ENCODE measurements at regions not wholly inside any gene's neighbourhood (a gene's known extent, or its start where the extent isn't known, plus 50 kb on each side); places are given as distances from the start of the nearest gene placed in this dataset.

DNA sequence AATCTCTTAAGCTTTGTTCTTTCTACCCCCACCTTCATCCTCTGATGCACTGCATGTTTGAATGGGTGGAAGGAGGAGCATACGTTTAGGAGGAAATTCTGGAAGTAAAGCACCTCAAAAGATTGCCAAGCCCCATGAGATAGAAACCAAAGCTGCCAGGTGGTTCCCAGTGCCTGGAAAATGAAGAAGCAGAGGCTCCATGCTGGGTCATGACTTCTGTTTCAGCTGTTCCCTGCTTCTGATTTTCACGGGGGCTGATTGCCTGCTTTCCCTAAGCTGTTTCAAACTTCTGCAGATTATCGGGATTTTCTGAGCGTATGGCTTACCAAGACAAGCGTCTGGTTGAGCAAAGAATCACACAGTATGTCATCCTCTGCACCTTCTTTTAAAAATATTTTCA is 87.5 kb upstream of the SYNDIG1 start:
- TF ChIP-seq, protein P1, sequence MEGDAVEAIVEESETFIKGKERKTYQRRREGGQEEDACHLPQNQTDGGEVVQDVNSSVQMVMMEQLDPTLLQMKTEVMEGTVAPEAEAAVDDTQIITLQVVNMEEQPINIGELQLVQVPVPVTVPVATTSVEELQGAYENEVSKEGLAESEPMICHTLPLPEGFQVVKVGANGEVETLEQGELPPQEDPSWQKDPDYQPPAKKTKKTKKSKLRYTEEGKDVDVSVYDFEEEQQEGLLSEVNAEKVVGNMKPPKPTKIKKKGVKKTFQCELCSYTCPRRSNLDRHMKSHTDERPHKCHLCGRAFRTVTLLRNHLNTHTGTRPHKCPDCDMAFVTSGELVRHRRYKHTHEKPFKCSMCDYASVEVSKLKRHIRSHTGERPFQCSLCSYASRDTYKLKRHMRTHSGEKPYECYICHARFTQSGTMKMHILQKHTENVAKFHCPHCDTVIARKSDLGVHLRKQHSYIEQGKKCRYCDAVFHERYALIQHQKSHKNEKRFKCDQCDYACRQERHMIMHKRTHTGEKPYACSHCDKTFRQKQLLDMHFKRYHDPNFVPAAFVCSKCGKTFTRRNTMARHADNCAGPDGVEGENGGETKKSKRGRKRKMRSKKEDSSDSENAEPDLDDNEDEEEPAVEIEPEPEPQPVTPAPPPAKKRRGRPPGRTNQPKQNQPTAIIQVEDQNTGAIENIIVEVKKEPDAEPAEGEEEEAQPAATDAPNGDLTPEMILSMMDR (IDR thresholded peaks at IDR 0.05) = no peak
- Histone ChIP-seq H3K36me3 (no peaks in the 10 kb centered on the region), H3K4me3 (no peak overlapping the region), H3K27me3 (replicated peaks; ENCODE audit: insufficient read depth) (no peaks in the 10 kb centered on the region), H3K9me3 (no peaks in the 10 kb centered on the region), H3K27ac (peak overlapping the region in 1 of 2 donors; percentile 27), H3K4me1 (ENCODE audit: control insufficient read depth in 1 of 2, low read depth in 2 of 2) (peaks cover 4 to 33% of the 10 kb centered on the region in 2 donors)
- no peak for DNase-seq (ENCODE audit: low spot score)
- ATAC-seq (ENCODE audit: insufficient number of reproducible peaks, low FRiP score, low read depth) = no peak

DNA sequence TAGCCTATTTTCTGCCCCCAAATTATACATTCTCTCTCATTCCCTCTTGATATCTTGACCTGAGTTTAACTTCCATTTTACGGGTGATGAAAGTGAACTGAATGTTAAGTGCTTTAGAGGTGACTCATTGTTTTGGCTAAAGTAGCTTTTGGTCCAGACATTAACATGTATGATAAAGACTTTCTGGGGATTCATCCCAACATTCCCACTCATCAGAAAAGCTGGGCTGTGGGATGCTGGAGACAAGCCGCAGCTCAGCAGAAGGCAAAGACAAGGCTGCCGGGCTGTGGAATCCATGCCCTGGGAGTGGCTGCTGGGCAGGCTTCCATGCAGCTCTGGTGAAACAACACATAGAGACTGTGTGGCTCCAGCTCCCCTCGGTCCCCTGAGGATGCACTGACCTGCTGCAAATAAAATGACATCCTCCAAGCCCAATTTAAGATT is 89.9 kb upstream of the SYNDIG1 start:
- Histone ChIP-seq H3K27ac (peak overlapping the region; percentile 56 to 65), H3K4me1 (ENCODE audit: control insufficient read depth in 1 of 2, low read depth in 2 of 2) (peaks cover 5 to 42% of the 10 kb centered on the region in 2 donors), H3K9me3 (no peaks in the 10 kb centered on the region), H3K27me3 (replicated peaks; ENCODE audit: insufficient read depth) (no peaks in the 10 kb centered on the region), H3K36me3 (no peaks in the 10 kb centered on the region), H3K4me3 (peak overlapping the region; percentile 46)
- peak; percentile 36 for ATAC-seq (ENCODE audit: insufficient number of reproducible peaks, low FRiP score, low read depth)
- DNase-seq (ENCODE audit: low spot score) = no peak
- TF ChIP-seq, protein P1 (IDR thresholded peaks at IDR 0.05) = no peak

DNA sequence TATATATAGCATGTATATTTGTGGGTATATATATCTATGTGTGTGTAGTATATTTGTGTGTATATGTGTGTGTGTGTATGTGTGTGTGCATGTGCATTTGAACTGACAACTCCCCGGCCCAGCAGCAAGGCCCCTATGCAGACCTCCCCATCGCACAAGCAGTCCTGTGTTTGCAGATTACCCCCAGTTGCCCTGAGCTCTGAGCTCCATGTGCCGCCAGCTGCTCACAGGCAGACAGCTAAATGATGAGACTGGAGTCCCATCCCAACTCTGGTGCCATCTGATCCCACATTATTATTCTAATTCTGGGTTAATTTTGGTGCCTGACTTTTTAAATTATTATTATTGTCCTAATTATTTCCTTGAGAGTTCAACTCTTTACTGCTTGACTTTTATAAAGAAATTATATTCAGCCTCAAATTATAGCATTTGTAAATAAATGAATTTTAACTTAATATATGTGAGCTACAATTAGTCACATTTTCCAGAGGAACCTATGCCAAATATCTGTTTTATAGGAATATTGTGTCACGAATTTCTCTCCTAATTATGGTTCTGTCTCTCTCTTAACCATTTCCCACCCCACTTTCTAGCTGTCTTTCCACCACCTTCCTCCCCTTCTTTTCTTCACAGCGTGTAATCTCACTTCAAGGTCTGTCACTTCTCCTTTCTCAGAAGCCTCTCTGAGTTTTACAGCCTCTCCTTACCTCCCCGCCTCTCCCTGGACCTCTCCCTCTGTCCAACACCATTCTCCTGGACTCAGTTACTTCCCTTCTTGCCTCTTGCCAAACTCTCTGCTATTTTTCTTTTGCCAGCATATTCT is 90.6 kb upstream of the SYNDIG1 start:
- no peak for DNase-seq (ENCODE audit: low spot score)
- H3K27ac ChIP-seq = peak overlapping the region; percentile 56 to 65

DNA sequence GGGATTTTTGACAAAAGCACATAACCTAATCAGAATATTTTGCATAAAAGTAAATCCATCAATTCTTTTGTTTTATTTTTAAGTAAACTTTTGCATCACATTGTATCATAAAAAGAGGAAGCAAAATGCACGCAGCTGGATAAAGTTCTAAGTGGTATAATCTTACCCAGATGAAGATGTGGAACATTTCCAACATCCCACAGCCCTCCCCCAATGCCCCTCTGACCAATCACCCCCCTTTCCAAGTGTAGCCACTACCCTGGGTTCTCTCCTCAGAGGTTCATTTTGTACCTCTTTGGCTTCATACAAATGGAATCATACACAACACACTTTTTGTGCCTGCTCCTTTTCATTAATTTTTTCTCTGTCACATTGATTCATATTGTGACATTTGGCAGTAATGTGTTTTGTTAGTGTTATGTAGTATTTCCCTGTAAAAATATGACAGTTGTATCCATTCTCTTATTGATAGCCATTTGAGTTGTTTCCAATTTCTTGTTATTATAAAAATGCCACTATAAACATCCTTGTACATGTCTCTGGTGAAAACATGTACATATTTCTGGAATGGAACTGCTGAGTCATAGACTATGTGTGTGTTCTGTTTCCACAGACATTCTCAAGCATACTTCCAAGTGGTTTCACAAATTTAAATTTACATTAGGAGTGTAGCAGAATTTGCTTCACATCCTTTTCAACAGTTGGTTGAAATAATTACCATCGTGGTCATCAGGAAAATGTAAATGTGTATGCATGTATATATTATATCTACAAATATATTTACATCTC is 92.9 kb upstream of the SYNDIG1 start:
- H3K27me3 ChIP-seq (replicated peaks; ENCODE audit: insufficient read depth) = no peaks in the 10 kb centered on the region
- no peak for ATAC-seq (ENCODE audit: insufficient number of reproducible peaks, low FRiP score, low read depth)
- H3K4me1 ChIP-seq (ENCODE audit: control insufficient read depth in 1 of 2, low read depth in 2 of 2) = peaks cover 5 to 26% of the 10 kb centered on the region in 2 donors
- no peaks in the 10 kb centered on the region for H3K36me3 ChIP-seq
- no peak for DNase-seq (ENCODE audit: low spot score)
- TF ChIP-seq, protein P1 (IDR thresholded peaks at IDR 0.05) = no peak
- H3K27ac ChIP-seq = no peak overlapping the region
- H3K9me3 ChIP-seq = no peaks in the 10 kb centered on the region
- H3K4me3 ChIP-seq = no peak overlapping the region

More for the DNA sequence above, 90.6 kb upstream of the SYNDIG1 start:
- H3K27me3 ChIP-seq (replicated peaks; ENCODE audit: insufficient read depth) = no peaks in the 10 kb centered on the region
- H3K9me3 ChIP-seq = no peaks in the 10 kb centered on the region
- H3K36me3 ChIP-seq = no peaks in the 10 kb centered on the region
- peak overlapping the region; percentile 46 for H3K4me3 ChIP-seq
- TF ChIP-seq, protein P1 (IDR thresholded peaks at IDR 0.05) = no peak
- H3K4me1 ChIP-seq (ENCODE audit: control insufficient read depth in 1 of 2, low read depth in 2 of 2) = peaks cover 5 to 42% of the 10 kb centered on the region in 2 donors
- ATAC-seq (ENCODE audit: insufficient number of reproducible peaks, low FRiP score, low read depth) = peak; percentile 15

DNA sequence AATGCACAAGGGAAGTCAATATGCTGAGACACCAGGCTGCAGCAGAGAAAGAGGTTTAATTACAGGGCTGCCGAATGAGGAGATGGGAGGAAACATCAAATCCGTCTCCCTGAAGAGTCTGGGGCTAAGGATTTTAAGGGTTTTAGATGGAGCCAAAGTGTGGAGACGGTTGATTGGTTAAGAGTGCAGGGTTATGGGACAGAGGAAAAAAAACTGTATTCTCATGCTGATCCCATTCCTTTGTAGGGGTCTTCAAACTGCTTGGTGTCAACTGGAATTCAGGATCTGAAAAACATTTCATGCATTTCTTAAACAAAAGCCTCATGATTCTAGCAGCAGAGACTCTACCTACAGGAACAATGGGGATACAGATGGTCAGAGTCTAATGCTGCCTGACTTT is 96.1 kb upstream of the SYNDIG1 start:
- Histone ChIP-seq H3K27ac (no peak overlapping the region), H3K9me3 (no peaks in the 10 kb centered on the region), H3K36me3 (no peaks in the 10 kb centered on the region), H3K4me1 (ENCODE audit: control insufficient read depth in 1 of 2, low read depth in 2 of 2) (peaks cover 5 to 12% of the 10 kb centered on the region in 2 donors), H3K4me3 (no peak overlapping the region), H3K27me3 (replicated peaks; ENCODE audit: insufficient read depth) (no peaks in the 10 kb centered on the region)
- ATAC-seq (ENCODE audit: insufficient number of reproducible peaks, low FRiP score, low read depth) = no peak
- no peak for DNase-seq (ENCODE audit: low spot score)
- TF ChIP-seq, protein P1 (IDR thresholded peaks at IDR 0.05) = no peak
